B cell (primary cell): ENCODE measurements at regions not wholly inside any gene's neighbourhood (a gene's known extent, or its start where the extent isn't known, plus 50 kb on each side); places are given as distances from the start of the nearest gene placed in this dataset.

Experiments used
- ATAC-seq: fragments of 200-7000 bp; cut with Tn5 transposase; one replicate; pipeline ENCODE4 v1.10.0; 2021; ENCODE audit warnings: low read depth, mild to moderate bottlenecking, moderate number of reproducible peaks, moderate library complexity
- CTCF ChIA-PET: fragments of 350-600 bp; sonication (Branson Sonifier 250); formaldehyde crosslinking; loops from one replicate; lab custom pipeline; 2021; ENCODE audit warnings: antibody characterized with exemption, inconsistent platforms; lab: Charles Lee
- POLR2A ChIA-PET: fragments of 350-600 bp; sonication (Branson Sonifier 250); formaldehyde crosslinking; loops from one replicate; lab custom pipeline; 2021; ENCODE audit warnings: antibody characterized with exemption; lab: Charles Lee
- DNase-seq: peaks from one replicate; pipeline ENCODE4 v3.0.0; 2013
- H2AFZ ChIP-seq: 2 replicates; pipeline ENCODE4 v1.6.1; 2012; ENCODE audit warnings: mild to moderate bottlenecking, low read depth, low read length; ENCODE audit not compliant: insufficient read depth, poor library complexity, severe bottlenecking
- H3K27ac ChIP-seq, 2 donors: 1 replicate in 1 of 2; 2 replicates in 1 of 2; pipeline ENCODE4 v1.5.1; 2012 to 2013; ENCODE audit warnings: low read length in 2 of 2, mild to moderate bottlenecking in 2 of 2, moderate library complexity in 1 of 2
- H3K27me3 ChIP-seq, 4 experiments: fragments of 200-600 bp in 1 of 4; sonication (generic) in 1 of 4; replicated peaks in 1 of 4; 1 replicate in 2 of 4; 2 replicates in 2 of 4; pipeline versions ENCODE4 v1.6.1 to v1.7.0; 2013 to 2016; ENCODE audit warnings: low read length in 3 of 4, mild to moderate bottlenecking in 2 of 4, mixed read lengths in 1 of 4, moderate library complexity in 1 of 4; ENCODE audit not compliant: insufficient read depth in 4 of 4, control insufficient read depth in 3 of 4; ENCODE audit errors: control extremely low read depth in 1 of 4
- H3K36me3 ChIP-seq, 2 experiments: replicated peaks in 1 of 2; 1 replicate in 1 of 2; 2 replicates in 1 of 2; pipeline versions ENCODE4 v1.6.1 to v1.7.1; 2013; ENCODE audit warnings: low read length in 1 of 2; ENCODE audit not compliant: insufficient read depth in 2 of 2, control insufficient read depth in 1 of 2; ENCODE audit errors: control extremely low read depth in 1 of 2, extremely low read depth in 1 of 2
- H3K4me1 ChIP-seq, 2 donors: fragments of 200-600 bp in 1 of 2; sonication (generic) in 1 of 2; 1 replicate in 1 of 2; 2 replicates in 1 of 2; pipeline versions ENCODE4 v1.5.1 to v1.6.1; 2013 to 2017; ENCODE audit warnings: low read length in 2 of 2; ENCODE audit not compliant: control insufficient read depth in 2 of 2, insufficient read depth in 2 of 2
- H3K4me2 ChIP-seq: replicated peaks from 2 replicates; pipeline ENCODE3; 2012; ENCODE audit warnings: mild to moderate bottlenecking, low read depth, low read length; ENCODE audit not compliant: poor library complexity, severe bottlenecking
- H3K4me3 ChIP-seq, 5 experiments: fragments of 200-600 bp in 1 of 5; sonication (generic) in 1 of 5; 1 replicate in 3 of 5; 2 replicates in 2 of 5; pipeline versions ENCODE4 v1.5.1 to v1.7.0; 2011 to 2016; ENCODE audit warnings: low read length in 4 of 5, mild to moderate bottlenecking in 4 of 5, low read depth in 2 of 5, control low read depth in 1 of 5, moderate library complexity in 1 of 5; ENCODE audit not compliant: insufficient read depth in 1 of 5; ENCODE audit errors: control extremely low read depth in 1 of 5, extremely low read depth in 1 of 5
- H3K79me2 ChIP-seq: fragments of 200-600 bp; sonication (generic); one replicate; pipeline ENCODE4 v1.6.0; 2016; ENCODE audit warnings: low read length; ENCODE audit not compliant: control insufficient read depth, insufficient read depth
- H3K9ac ChIP-seq: fragments of 200-600 bp; sonication (generic); 2 replicates; pipeline ENCODE4 v1.6.1; 2017; ENCODE audit warnings: mild to moderate bottlenecking, low read length, moderate library complexity
- H3K9me3 ChIP-seq, 3 donors: one replicate each; pipeline versions ENCODE4 v1.6.1 to v1.7.1; 2013; ENCODE audit warnings: low read length in 2 of 3; ENCODE audit not compliant: control insufficient read depth in 2 of 3, insufficient read depth in 1 of 3; ENCODE audit errors: control extremely low read depth in 1 of 3
- H4K20me1 ChIP-seq: 2 replicates; pipeline ENCODE4 v1.6.0; 2012; ENCODE audit warnings: mild to moderate bottlenecking, low read length; ENCODE audit not compliant: insufficient read depth, control insufficient read depth, poor library complexity, severe bottlenecking
- H3K27ac Mint-ChIP-seq: one replicate; pipeline ENCODE4 v1.8.0; 2021; ENCODE audit warnings: mixed read lengths
- H3K27me3 Mint-ChIP-seq: one replicate; pipeline ENCODE4 v1.8.0; 2021; ENCODE audit warnings: mixed read lengths
- H3K4me1 Mint-ChIP-seq: one replicate; pipeline ENCODE4 v1.8.0; 2021; ENCODE audit warnings: mixed read lengths
- H3K4me3 Mint-ChIP-seq: one replicate; pipeline ENCODE4 v1.8.0; 2021; ENCODE audit warnings: mixed read lengths
- H3K9me3 Mint-ChIP-seq: one replicate; pipeline ENCODE4 v1.8.0; 2022; ENCODE audit warnings: mixed read lengths; ENCODE audit not compliant: insufficient read depth
- CTCF ChIP-seq: fragments of 200-600 bp; IDR thresholded peaks from one replicate; pipeline ENCODE4 v1.8.0; 2022; ENCODE audit warnings: antibody characterized with exemption, mild to moderate bottlenecking
- EZH2 ChIP-seq: IDR thresholded peaks from 2 replicates; pipeline ENCODE4 v1.6.1; 2012; ENCODE audit warnings: borderline replicate concordance, low read depth, mild to moderate bottlenecking, moderate library complexity, low read length; ENCODE audit not compliant: insufficient read depth, poor library complexity, severe bottlenecking
- WGBS: methylation state at CpG from one replicate; pipeline ENCODE4 v1.1.5; 2013; ENCODE audit warnings: missing lambda C conversion rate; ENCODE audit not compliant: insufficient coverage; 5-methylcytosine and 5-hydroxymethylcytosine counted together
- intact Hi-C: fragments of 100-400 bp; cut with micrococcal nuclease; formaldehyde crosslinking; loops from one replicate; pipeline ENCODE4 v1.10.0; 2022

- H3K4me3 ChIP-seq = no peak overlapping the region
- H3K4me1 ChIP-seq = no peaks in the 10 kb centered on the region
- H3K27me3 ChIP-seq = no peaks in the 10 kb centered on the region
- TF ChIP-seq CTCF (no peak), EZH2 (no peak)
- H3K9me3 ChIP-seq = peaks cover 0 to 1% (median 0%) of the 10 kb centered on the region in 3 donors
- no peaks in the 10 kb centered on the region for H4K20me1 ChIP-seq
- Mint-ChIP-seq H3K27me3 (peaks cover 5% of the 10 kb centered on the region), H3K4me1 (no peaks in the 10 kb centered on the region), H3K4me3 (no peak overlapping the region), H3K27ac (no peak overlapping the region), H3K9me3 (no peaks in the 10 kb centered on the region)
- DNase-seq (no peak), ATAC-seq (no peak)
- H3K79me2 ChIP-seq = no peaks in the 10 kb centered on the region
- H3K27ac ChIP-seq = no peak overlapping the region
- H3K9ac ChIP-seq = no peak overlapping the region
- CTCF ChIA-PET = no interaction called here
- no peak overlapping the region for H3K4me2 ChIP-seq
- no peak overlapping the region for H2AFZ ChIP-seq
- intact Hi-C loops = no loop called here
- WGBS = 100% methylated on average over 3 of the region's 9 CpGs
- POLR2A ChIA-PET = no interaction called here
- no peaks in the 10 kb centered on the region for H3K36me3 ChIP-seq
These were observed 536.8 kb downstream of the MED13L start for GRCh38 chr12:115740586-115741155.

DNA sequence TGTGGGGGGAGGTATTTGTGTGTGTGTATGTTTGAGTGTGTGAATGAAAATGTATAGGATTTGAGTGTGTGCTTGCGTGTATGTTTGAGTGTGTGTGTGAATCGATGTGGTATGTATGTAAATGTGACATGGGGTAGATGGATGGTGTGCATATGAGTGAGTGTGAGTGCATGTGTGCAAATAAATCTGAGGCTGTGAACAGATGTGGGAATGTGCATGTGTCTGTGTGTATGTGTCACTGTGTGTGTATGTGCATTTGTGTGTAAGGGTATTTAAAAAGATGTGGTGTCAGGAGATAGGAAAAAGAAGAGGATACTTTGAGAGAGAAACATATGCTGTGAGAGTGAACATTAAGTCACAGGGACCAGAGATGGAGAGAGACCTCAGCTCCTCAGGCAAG is 539.6 kb downstream of the MED13L start:
- H3K4me1 Mint-ChIP-seq = no peaks in the 10 kb centered on the region
- no peaks in the 10 kb centered on the region for H3K36me3 ChIP-seq
- DNase-seq = no peak
- ChIA-PET CTCF (no interaction called here), POLR2A (no interaction called here)
- H4K20me1 ChIP-seq = no peaks in the 10 kb centered on the region
- H3K27ac ChIP-seq = no peak overlapping the region
- TF ChIP-seq CTCF (no peak), EZH2 (no peak)
- H3K4me2 ChIP-seq = no peak overlapping the region
- H3K27me3 Mint-ChIP-seq = no peaks in the 10 kb centered on the region
- no peak overlapping the region for H3K27ac Mint-ChIP-seq
- no peak overlapping the region for H2AFZ ChIP-seq
- H3K4me3 Mint-ChIP-seq = no peak overlapping the region
- no peaks in the 10 kb centered on the region for H3K27me3 ChIP-seq
- H3K9me3 Mint-ChIP-seq = no peaks in the 10 kb centered on the region
- no peak for ATAC-seq
- no peak overlapping the region for H3K4me3 ChIP-seq
- H3K9ac ChIP-seq = no peak overlapping the region
- intact Hi-C loops = no loop called here
- no peaks in the 10 kb centered on the region for H3K4me1 ChIP-seq
- no peaks in the 10 kb centered on the region for H3K9me3 ChIP-seq
- no peaks in the 10 kb centered on the region for H3K79me2 ChIP-seq
- WGBS = 87% methylated on average over 2 of the region's 2 CpGs
